Neutrophil (primary cell): ENCODE measurements at regions not wholly inside any gene's neighbourhood (a gene's known extent, or its start where the extent isn't known, plus 50 kb on each side); places are given as distances from the start of the nearest gene placed in this dataset.

Source experiments
- H3K27ac ChIP-seq: fragments of 200-600 bp; sonication (generic); 2 replicates; pipeline ENCODE4 v1.5.1; 2016; ENCODE audit warnings: mild to moderate bottlenecking, moderate library complexity
- H3K27me3 ChIP-seq: fragments of 200-600 bp; sonication (generic); 2 replicates; pipeline ENCODE4 v1.6.0; 2016; ENCODE audit warnings: mild to moderate bottlenecking
- H3K36me3 ChIP-seq: fragments of 200-600 bp; sonication (generic); 2 replicates; pipeline ENCODE4 v1.5.1; 2017
- H3K4me1 ChIP-seq, 2 experiments: fragments of 200-600 bp in 1 of 2; sonication (generic) in 1 of 2; 1 replicate in 1 of 2; 2 replicates in 1 of 2; pipeline versions ENCODE4 v1.5.1 to v1.6.1; 2013 to 2016; ENCODE audit warnings: low read depth in 1 of 2, low read length in 1 of 2, mild to moderate bottlenecking in 1 of 2, moderate library complexity in 1 of 2; ENCODE audit not compliant: control insufficient read depth in 1 of 2, insufficient read depth in 1 of 2
- H3K4me3 ChIP-seq, 2 experiments: fragments of 200-600 bp in 1 of 2; sonication (generic) in 1 of 2; 1 replicate in 1 of 2; 2 replicates in 1 of 2; pipeline ENCODE4 v1.5.1; 2013 to 2016; ENCODE audit warnings: low read depth in 1 of 2, low read length in 1 of 2, mild to moderate bottlenecking in 1 of 2, moderate library complexity in 1 of 2
- H3K9me3 ChIP-seq: fragments of 200-600 bp; sonication (generic); 2 replicates; pipeline ENCODE4 v1.5.1; 2016
- CTCF ChIP-seq: fragments of 200-600 bp; sonication (generic); IDR thresholded peaks from 2 replicates; pipeline ENCODE4 v1.5.1; 2016; ENCODE audit warnings: antibody characterized with exemption

DNA sequence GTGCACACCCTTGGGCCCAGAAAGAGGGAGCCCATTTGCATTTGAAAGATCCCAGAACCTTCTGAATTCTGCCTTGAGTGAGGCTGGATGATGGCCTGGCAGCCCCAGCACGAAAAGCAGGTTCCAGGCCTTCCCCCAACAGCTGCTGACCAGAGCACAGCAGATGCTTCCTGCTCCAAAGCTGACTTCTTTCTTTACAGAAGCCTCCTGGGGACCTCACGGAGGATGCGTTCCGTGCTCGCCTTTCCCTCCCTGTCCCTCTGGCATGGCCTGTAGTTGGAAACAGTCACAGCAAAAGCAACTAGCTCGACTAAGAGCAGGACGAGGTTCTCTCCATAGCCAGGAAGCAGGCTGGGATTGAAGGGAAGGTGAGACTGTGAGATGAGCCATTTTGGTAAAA lies 107.7 kb upstream of the B3GAT1 start:
- Histone ChIP-seq H3K27ac (no peak overlapping the region), H3K27me3 (no peaks in the 10 kb centered on the region), H3K4me1 (no peaks in the 10 kb centered on the region), H3K9me3 (no peaks in the 10 kb centered on the region), H3K36me3 (no peaks in the 10 kb centered on the region), H3K4me3 (no peak overlapping the region)
- no peak for TF ChIP-seq CTCF

DNA sequence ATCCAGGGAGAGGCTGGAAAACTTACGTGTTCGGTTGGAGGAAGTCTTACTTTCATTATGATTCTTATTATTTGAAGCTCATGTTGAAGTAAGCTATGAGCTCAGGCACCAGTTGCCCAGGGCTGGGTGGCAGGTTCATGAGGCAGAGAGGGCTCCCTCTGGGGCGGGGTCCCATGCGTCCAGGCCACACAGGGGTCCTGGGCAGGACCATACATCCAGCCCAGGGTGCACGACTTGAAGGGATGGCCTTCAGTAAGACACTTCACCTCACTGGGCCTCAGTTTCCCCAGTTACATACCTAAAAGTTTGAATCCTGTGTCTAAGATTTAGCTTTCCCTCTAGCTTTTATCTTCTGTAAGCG lies 107.3 kb upstream of the B3GAT1 start:
- H3K27ac ChIP-seq: no peak overlapping the region
- H3K9me3 ChIP-seq: no peaks in the 10 kb centered on the region
- no peaks in the 10 kb centered on the region for H3K36me3 ChIP-seq
- H3K4me1 ChIP-seq: no peaks in the 10 kb centered on the region
- no peak overlapping the region for H3K4me3 ChIP-seq
- no peak for TF ChIP-seq CTCF
- H3K27me3 ChIP-seq: no peaks in the 10 kb centered on the region

- Histone ChIP-seq H3K4me3 (no peak overlapping the region), H3K36me3 (no peaks in the 10 kb centered on the region), H3K4me1 (no peaks in the 10 kb centered on the region), H3K27ac (no peak overlapping the region), H3K9me3 (no peaks in the 10 kb centered on the region), H3K27me3 (no peaks in the 10 kb centered on the region)
- TF ChIP-seq CTCF: no peak
Observed at GRCh38 chr11:134518616-134519389, 106.8 kb upstream of the B3GAT1 start.

DNA sequence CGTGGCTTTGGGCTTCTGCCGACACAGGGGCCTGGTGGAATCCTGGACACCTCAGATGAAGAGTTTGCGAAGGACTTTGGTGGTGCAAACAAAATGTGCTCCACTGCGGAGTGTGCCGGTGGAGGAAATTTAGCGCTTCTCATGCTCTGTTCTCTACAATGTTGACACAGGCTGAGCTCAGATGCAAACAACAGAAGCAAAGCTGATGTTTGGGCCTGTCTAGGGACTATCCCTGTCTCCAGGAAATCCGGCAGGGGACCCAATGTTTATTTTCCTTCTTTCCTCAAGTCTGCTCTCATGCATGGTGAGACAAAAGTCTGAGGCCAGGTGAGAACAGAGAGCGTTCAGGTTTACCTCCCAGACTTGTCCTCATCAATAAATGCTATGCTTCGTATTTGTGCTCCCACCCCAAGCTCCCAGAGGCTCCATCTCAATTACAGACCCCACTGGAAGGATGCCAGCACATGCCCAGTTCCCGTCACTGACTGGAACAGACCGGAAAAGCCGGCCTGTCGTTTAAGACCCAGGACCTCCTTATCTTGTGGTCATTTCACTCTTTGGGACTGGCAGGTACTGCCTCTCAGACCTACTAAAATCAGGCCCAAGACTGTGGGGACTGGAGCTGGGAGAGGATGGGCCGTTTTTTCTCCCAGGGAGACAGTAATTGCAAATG lies 105.7 kb upstream of the B3GAT1 start:
- no peaks in the 10 kb centered on the region for H3K9me3 ChIP-seq
- no peaks in the 10 kb centered on the region for H3K27me3 ChIP-seq
- H3K36me3 ChIP-seq: no peaks in the 10 kb centered on the region
- TF ChIP-seq CTCF: no peak
- H3K4me1 ChIP-seq: no peaks in the 10 kb centered on the region
- H3K4me3 ChIP-seq: no peak overlapping the region
- H3K27ac ChIP-seq: no peak overlapping the region

- H3K4me1 ChIP-seq: no peaks in the 10 kb centered on the region
- H3K9me3 ChIP-seq: no peaks in the 10 kb centered on the region
- H3K27ac ChIP-seq: no peak overlapping the region
- no peaks in the 10 kb centered on the region for H3K36me3 ChIP-seq
- no peaks in the 10 kb centered on the region for H3K27me3 ChIP-seq
- no peak overlapping the region for H3K4me3 ChIP-seq
- no peak for TF ChIP-seq CTCF
Observed at GRCh38 chr11:134517115-134517514, 105.1 kb upstream of the B3GAT1 start.
